Mesendoderm (in vitro differentiated cells): ENCODE measurements at regions not wholly inside any gene's neighbourhood (a gene's known extent, or its start where the extent isn't known, plus 50 kb on each side); places are given as distances from the start of the nearest gene placed in this dataset.
A peak's percentile ranks its signal among the peaks of the same experiment; 100 is the strongest.

Source experiments
- DNase-seq: peaks from one replicate; pipeline ENCODE4 v3.0.0; 2013
- H2AK5ac ChIP-seq: 2 replicates; pipeline ENCODE4 v1.6.1; 2013; ENCODE audit warnings: low read length, inconsistent platforms
- H2BK120ac ChIP-seq: 2 replicates; pipeline ENCODE4 v1.6.1; 2013; ENCODE audit warnings: low read depth, mild to moderate bottlenecking, low read length, moderate library complexity, mixed read lengths
- H2BK15ac ChIP-seq: replicated peaks from 2 replicates; pipeline ENCODE4 v1.6.1; 2013; ENCODE audit warnings: low read depth, mild to moderate bottlenecking, moderate library complexity
- H2BK5ac ChIP-seq: 2 replicates; pipeline ENCODE4 v1.6.1; 2013; ENCODE audit warnings: low read length, inconsistent platforms
- H3K18ac ChIP-seq: 2 replicates; pipeline ENCODE4 v1.6.1; 2013; ENCODE audit warnings: mild to moderate bottlenecking, low read length, mixed read lengths
- H3K23ac ChIP-seq: one replicate; pipeline ENCODE4 v1.6.1; 2013; ENCODE audit warnings: low read length
- H3K27ac ChIP-seq: 2 replicates; pipeline ENCODE4 v1.5.1; 2013; ENCODE audit warnings: low read depth, mild to moderate bottlenecking, inconsistent platforms, low read length, moderate library complexity
- H3K27me3 ChIP-seq: 2 replicates; pipeline ENCODE4 v1.6.1; 2013; ENCODE audit warnings: low read length, control low read depth, mild to moderate bottlenecking, inconsistent platforms; ENCODE audit not compliant: insufficient read depth, poor library complexity
- H3K36me3 ChIP-seq: 2 replicates; pipeline ENCODE4 v1.6.1; 2013; ENCODE audit warnings: low read length, inconsistent platforms; ENCODE audit not compliant: control insufficient read depth, insufficient read depth
- H3K4ac ChIP-seq: one replicate; pipeline ENCODE4 v1.6.1; 2013; ENCODE audit warnings: low read depth, mild to moderate bottlenecking, low read length, moderate library complexity
- H3K4me1 ChIP-seq: 2 replicates; pipeline ENCODE4 v1.6.1; 2013; ENCODE audit warnings: low read depth, low read length, inconsistent platforms; ENCODE audit not compliant: control insufficient read depth
- H3K4me2 ChIP-seq: 2 replicates; pipeline ENCODE4 v1.6.1; 2013; ENCODE audit warnings: low read length
- H3K4me3 ChIP-seq: 2 replicates; pipeline ENCODE4 v1.5.1; 2013; ENCODE audit warnings: mild to moderate bottlenecking, low read length
- H3K56ac ChIP-seq: one replicate; pipeline ENCODE4 v1.6.1; 2013; ENCODE audit warnings: low read length
- H3K79me1 ChIP-seq: 2 replicates; pipeline ENCODE4 v1.6.1; 2013; ENCODE audit warnings: low read length, inconsistent platforms
- H3K79me2 ChIP-seq: 2 replicates; pipeline ENCODE4 v1.6.1; 2013; ENCODE audit warnings: mild to moderate bottlenecking, low read length; ENCODE audit not compliant: control insufficient read depth, insufficient read depth
- H3K9ac ChIP-seq: 2 replicates; pipeline ENCODE4 v1.6.1; 2013; ENCODE audit warnings: low read length, inconsistent platforms
- H4K5ac ChIP-seq: one replicate; pipeline ENCODE4 v1.6.1; 2013; ENCODE audit warnings: low read length
- H4K8ac ChIP-seq: one replicate; pipeline ENCODE4 v1.6.1; 2013; ENCODE audit warnings: low read depth, mild to moderate bottlenecking, control low read depth, low read length, moderate library complexity
- WGBS: extraction: QIAGEN DNeasy Blood & Tissue Kit; methylation state at CpG from one replicate; pipeline ENCODE4 v1.1.7; 2013; ENCODE audit warnings: low lambda C conversion rate, missing lambda C conversion rate; ENCODE audit not compliant: insufficient coverage; ENCODE audit errors: extremely low coverage; 5-methylcytosine and 5-hydroxymethylcytosine counted together

- WGBS: no CpG with 5 or more reads among the region's 8 CpGs
- no peak overlapping the region for H3K27ac ChIP-seq
- DNase-seq: no peak
These were observed 70.2 kb upstream of the TRPM1 start for GRCh38 chr15:31171731-31172130.

GRCh38 chr15:31172606-31173005 is 71.1 kb upstream of the TRPM1 start:
- Histone ChIP-seq H2BK5ac (no peak overlapping the region), H2BK15ac (no peak overlapping the region), H3K18ac (no peak overlapping the region), H3K36me3 (no peaks in the 10 kb centered on the region), H3K4ac (no peak overlapping the region), H3K79me2 (no peaks in the 10 kb centered on the region), H3K4me3 (no peak overlapping the region), H3K79me1 (no peaks in the 10 kb centered on the region), H3K4me1 (no peaks in the 10 kb centered on the region), H3K9ac (no peak overlapping the region), H4K5ac (no peak overlapping the region), H3K27me3 (no peaks in the 10 kb centered on the region), H2AK5ac (no peak overlapping the region), H4K8ac (no peak overlapping the region), H3K4me2 (no peak overlapping the region), H3K27ac (no peak overlapping the region), H3K23ac (no peak overlapping the region), H3K56ac (no peak overlapping the region), H2BK120ac (no peak overlapping the region)
- no CpG with 5 or more reads among the region's 6 CpGs for WGBS
- no peak for DNase-seq

More at GRCh38 chr15:31171731-31172130, 70.2 kb upstream of the TRPM1 start:
- no peaks in the 10 kb centered on the region for H3K79me2 ChIP-seq
- no peak overlapping the region for H3K4me3 ChIP-seq
- no peaks in the 10 kb centered on the region for H3K4me1 ChIP-seq
- no peak overlapping the region for H4K8ac ChIP-seq
- no peaks in the 10 kb centered on the region for H3K27me3 ChIP-seq
- H3K4ac ChIP-seq: no peak overlapping the region
- no peak overlapping the region for H3K18ac ChIP-seq
- no peak overlapping the region for H3K56ac ChIP-seq
- H3K23ac ChIP-seq: no peak overlapping the region
- H4K5ac ChIP-seq: no peak overlapping the region
- H3K79me1 ChIP-seq: no peaks in the 10 kb centered on the region
- H3K4me2 ChIP-seq: no peak overlapping the region
- no peak overlapping the region for H2AK5ac ChIP-seq
- no peak overlapping the region for H2BK120ac ChIP-seq
- H3K36me3 ChIP-seq: no peaks in the 10 kb centered on the region
- H3K9ac ChIP-seq: no peak overlapping the region
- H2BK15ac ChIP-seq: no peak overlapping the region
- no peak overlapping the region for H2BK5ac ChIP-seq

GRCh38 chr15:31173790-31174450 is 72.4 kb upstream of the TRPM1 start:
- no peaks in the 10 kb centered on the region for H3K79me1 ChIP-seq
- no peak overlapping the region for H3K4ac ChIP-seq
- no peak overlapping the region for H3K4me2 ChIP-seq
- no peak overlapping the region for H2BK15ac ChIP-seq
- H2BK5ac ChIP-seq: no peak overlapping the region
- H3K4me3 ChIP-seq: no peak overlapping the region
- H2AK5ac ChIP-seq: no peak overlapping the region
- H3K4me1 ChIP-seq: no peaks in the 10 kb centered on the region
- DNase-seq: no peak
- no peaks in the 10 kb centered on the region for H3K36me3 ChIP-seq
- no peak overlapping the region for H3K18ac ChIP-seq
- H3K27ac ChIP-seq: no peak overlapping the region
- no peak overlapping the region for H3K56ac ChIP-seq
- H3K79me2 ChIP-seq: no peaks in the 10 kb centered on the region
- H4K8ac ChIP-seq: no peak overlapping the region
- no peak overlapping the region for H2BK120ac ChIP-seq
- no CpG with 5 or more reads among the region's 2 CpGs for WGBS
- no peak overlapping the region for H3K23ac ChIP-seq
- no peak overlapping the region for H3K9ac ChIP-seq
- H4K5ac ChIP-seq: no peak overlapping the region
- H3K27me3 ChIP-seq: no peaks in the 10 kb centered on the region

GRCh38 chr15:31175484-31175883 is 74.0 kb upstream of the TRPM1 start:
- H4K5ac ChIP-seq: no peak overlapping the region
- no peak overlapping the region for H4K8ac ChIP-seq
- no peaks in the 10 kb centered on the region for H3K79me2 ChIP-seq
- H2BK5ac ChIP-seq: no peak overlapping the region
- no peaks in the 10 kb centered on the region for H3K27me3 ChIP-seq
- H3K27ac ChIP-seq: no peak overlapping the region
- H2BK15ac ChIP-seq: no peak overlapping the region
- H3K23ac ChIP-seq: no peak overlapping the region
- no peak overlapping the region for H3K4ac ChIP-seq
- DNase-seq: no peak
- H3K36me3 ChIP-seq: no peaks in the 10 kb centered on the region
- H3K4me3 ChIP-seq: no peak overlapping the region
- no peaks in the 10 kb centered on the region for H3K79me1 ChIP-seq
- H3K18ac ChIP-seq: no peak overlapping the region
- H3K9ac ChIP-seq: no peak overlapping the region
- no peak overlapping the region for H3K56ac ChIP-seq
- no peak overlapping the region for H2BK120ac ChIP-seq
- WGBS: no CpG with 5 or more reads among the region's 9 CpGs
- H2AK5ac ChIP-seq: no peak overlapping the region
- H3K4me2 ChIP-seq: no peak overlapping the region
- no peaks in the 10 kb centered on the region for H3K4me1 ChIP-seq

GRCh38 chr15:31177951-31178350 is 76.4 kb upstream of the TRPM1 start:
- Histone ChIP-seq H4K8ac (no peak overlapping the region), H2BK5ac (no peak overlapping the region)
- no CpG with 5 or more reads among the region's 5 CpGs for WGBS

GRCh38 chr15:31178705-31179104 is 77.2 kb upstream of the TRPM1 start:
- no peak overlapping the region for H3K4ac ChIP-seq
- H3K18ac ChIP-seq: no peak overlapping the region
- no peaks in the 10 kb centered on the region for H3K4me1 ChIP-seq
- no peak overlapping the region for H4K5ac ChIP-seq
- no peak overlapping the region for H3K4me2 ChIP-seq
- H4K8ac ChIP-seq: no peak overlapping the region
- no peak overlapping the region for H3K27ac ChIP-seq
- H2BK15ac ChIP-seq: no peak overlapping the region
- H3K23ac ChIP-seq: no peak overlapping the region
- no peak overlapping the region for H2BK5ac ChIP-seq
- WGBS: no CpG with 5 or more reads among the region's 5 CpGs
- no peak overlapping the region for H3K4me3 ChIP-seq
- no peaks in the 10 kb centered on the region for H3K27me3 ChIP-seq
- H3K36me3 ChIP-seq: no peaks in the 10 kb centered on the region
- no peak overlapping the region for H2BK120ac ChIP-seq
- H3K79me2 ChIP-seq: no peaks in the 10 kb centered on the region
- no peak for DNase-seq
- H3K56ac ChIP-seq: no peak overlapping the region
- no peak overlapping the region for H3K9ac ChIP-seq
- no peaks in the 10 kb centered on the region for H3K79me1 ChIP-seq
- H2AK5ac ChIP-seq: no peak overlapping the region

More at GRCh38 chr15:31177951-31178350, 76.4 kb upstream of the TRPM1 start:
- Histone ChIP-seq H3K27me3 (no peaks in the 10 kb centered on the region), H3K56ac (no peak overlapping the region), H3K9ac (no peak overlapping the region), H3K18ac (peak overlapping the region; percentile 4), H3K4me1 (no peaks in the 10 kb centered on the region), H3K79me1 (no peaks in the 10 kb centered on the region), H3K4me2 (no peak overlapping the region), H2AK5ac (no peak overlapping the region), H4K5ac (no peak overlapping the region), H3K4me3 (no peak overlapping the region), H3K27ac (no peak overlapping the region), H2BK120ac (no peak overlapping the region), H3K4ac (no peak overlapping the region), H3K79me2 (no peaks in the 10 kb centered on the region), H3K23ac (no peak overlapping the region), H2BK15ac (no peak overlapping the region), H3K36me3 (no peaks in the 10 kb centered on the region)
- DNase-seq: peak; percentile 58
